ENCODE measurements at regions not wholly inside any gene's neighbourhood (a gene's known extent, or its start where the extent isn't known, plus 50 kb on each side); places are given as distances from the start of the nearest gene placed in this dataset.
"Not testable (repeated sequence)": the region's sequence is repeated elsewhere in the genome, so short reads cannot be mapped to it uniquely, and the experiment has no call there.

- no peak for DNase-seq
Measured at GRCh38 chr16:65819136-65819898, 547.2 kb upstream of the CDH5 start.

- DNase-seq, result no peak
Measured at GRCh38 chr16:65817799-65818198, 548.7 kb upstream of the CDH5 start.

DNA sequence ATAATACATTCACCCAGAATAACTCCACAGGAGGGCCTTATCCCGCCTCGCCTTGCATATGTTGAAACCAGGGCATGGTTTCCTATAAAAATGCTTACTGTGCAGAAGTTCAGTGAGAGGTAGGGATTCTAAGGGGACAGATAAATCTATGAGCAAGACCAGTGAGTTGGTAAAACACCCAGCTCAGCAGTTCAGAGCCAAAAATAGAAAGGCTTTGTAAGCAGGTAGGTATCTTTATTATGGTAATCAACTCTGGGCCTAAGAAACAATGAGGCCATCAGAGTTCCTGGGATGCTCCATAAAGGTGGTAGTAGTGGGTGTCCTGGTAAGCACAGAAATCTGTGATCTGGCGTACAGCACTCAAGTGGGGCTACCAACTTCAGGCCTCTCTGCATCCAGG lies 549.4 kb upstream of the CDH5 start:
- DNase-seq, result no peak

DNA sequence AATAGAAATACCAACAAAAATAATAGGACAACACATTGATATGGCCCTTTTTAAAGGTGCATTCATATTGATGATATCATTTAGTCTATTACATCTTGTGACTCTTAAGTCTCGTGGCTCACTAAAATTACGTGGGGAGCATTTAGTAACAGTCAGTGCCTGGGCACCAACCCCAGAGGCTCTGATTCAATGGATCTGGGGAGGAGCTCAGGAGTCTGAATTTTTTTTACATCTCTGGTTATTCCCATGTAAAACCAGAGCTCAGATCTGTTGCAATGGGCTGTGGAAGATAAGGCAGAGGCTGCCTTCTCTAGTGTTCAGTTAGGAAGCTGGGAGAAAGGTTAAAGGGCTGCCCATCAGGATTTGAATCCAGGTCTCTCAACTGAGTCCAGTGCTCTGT lies 549.9 kb upstream of the CDH5 start:
- DNase-seq, result no peak

DNA sequence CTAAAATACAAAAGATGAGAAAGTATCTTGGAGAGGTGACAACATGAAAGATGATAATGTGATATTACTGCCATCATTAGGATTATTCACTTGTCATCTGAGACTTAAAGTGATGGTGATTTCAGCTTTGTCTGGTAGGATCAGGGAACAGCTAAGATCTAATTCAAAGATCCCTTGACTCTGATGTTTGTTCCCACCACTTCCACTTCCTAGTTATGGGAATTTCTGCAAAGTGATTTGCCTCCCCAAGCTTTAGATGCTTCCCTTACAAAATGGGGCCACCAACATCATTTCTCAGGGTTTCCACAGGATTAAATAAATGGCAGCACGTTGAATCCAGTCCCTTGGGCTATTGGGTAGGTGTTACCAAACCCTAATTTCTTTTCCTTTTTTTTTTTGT lies 550.8 kb upstream of the CDH5 start:
- no peak for DNase-seq

DNA sequence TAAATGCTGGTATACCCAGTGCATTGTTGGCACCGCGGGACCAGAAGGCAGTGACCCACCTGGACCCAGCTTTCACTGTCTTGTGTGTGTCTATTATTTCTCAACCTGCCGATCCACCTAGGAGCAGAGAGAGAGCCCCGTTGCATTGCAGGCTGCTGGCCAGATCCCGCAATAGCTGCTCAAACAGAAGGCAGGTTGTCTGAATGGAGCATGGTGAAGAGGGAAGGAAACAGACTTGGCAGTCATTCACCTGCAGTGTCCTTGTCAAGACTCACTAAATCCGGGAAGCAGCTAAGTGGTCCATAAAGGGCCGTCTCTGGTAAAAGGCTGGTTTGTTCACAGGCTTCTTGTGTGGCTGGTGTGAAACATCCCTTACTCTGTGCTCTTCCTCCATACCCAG lies 552.6 kb upstream of the CDH5 start:
- DNase-seq, result not testable (repeated sequence)

- DNase-seq, result no peak
Measured at GRCh38 chr16:65809627-65810026, 556.9 kb upstream of the CDH5 start.

- no peak for DNase-seq
Measured at GRCh38 chr16:65808790-65809189, 557.7 kb upstream of the CDH5 start.

DNA sequence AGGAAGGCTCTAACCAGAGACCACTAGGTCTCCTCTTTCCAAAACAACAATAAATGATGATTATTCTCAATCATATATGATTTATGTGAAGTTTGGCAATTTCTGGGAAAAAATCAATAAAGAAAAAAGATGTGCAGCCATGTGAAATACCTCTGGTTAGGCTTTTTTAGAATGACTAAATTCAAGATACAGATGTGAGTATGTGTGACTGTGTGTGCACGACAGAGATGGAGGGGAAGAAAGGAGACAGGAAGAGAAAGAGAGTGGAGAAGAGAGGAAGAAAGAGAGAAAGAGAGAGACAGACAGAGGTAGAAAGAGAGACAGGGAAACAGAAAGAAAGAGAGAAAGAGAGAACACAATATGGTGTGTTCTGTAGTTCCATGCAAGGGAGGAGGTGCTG lies 558.6 kb upstream of the CDH5 start:
- DNase-seq, result no peak

DNA sequence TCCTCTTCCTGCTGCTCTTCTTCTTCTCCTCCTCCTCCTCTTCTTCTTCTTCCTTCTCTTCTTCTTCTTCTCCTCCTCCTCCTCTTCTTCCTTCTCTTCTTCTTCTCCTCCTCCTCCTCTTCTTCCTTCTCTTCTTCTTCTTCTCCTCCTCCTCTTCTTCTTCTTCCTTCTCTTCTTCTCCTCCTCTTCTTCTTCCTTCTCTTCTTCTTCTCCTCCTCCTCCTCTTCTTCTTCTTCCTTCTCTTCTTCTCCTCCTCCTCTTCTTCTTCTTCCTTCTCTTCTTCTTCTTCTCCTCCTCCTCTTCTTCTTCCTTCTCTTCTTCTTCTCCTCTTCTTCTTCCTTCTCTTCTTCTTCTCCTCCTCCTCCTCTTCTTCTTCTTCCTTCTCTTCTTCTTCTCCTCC lies 560.8 kb upstream of the CDH5 start:
- DNase-seq, result not testable (repeated sequence)

DNA sequence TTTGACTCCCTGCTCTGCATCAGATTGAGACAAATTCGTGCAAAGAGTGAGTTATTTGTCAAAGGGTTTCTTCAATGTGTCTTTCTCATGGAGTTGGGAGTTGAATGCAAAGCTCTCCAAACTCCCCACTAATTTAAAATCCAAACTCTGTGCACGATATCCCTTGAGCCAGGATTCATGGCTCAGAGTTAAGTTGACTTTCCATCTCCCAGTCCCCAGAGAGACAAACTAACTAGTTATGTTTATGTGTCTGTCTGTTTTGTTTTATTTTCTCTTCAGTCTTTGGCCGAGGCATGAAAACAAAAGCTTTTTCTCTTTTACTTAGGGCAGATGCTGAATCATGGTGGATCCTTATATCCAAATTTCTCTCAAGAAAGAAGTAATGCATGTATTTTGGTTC lies 570.0 kb upstream of the CDH5 start:
- DNase-seq, result no peak

DNA sequence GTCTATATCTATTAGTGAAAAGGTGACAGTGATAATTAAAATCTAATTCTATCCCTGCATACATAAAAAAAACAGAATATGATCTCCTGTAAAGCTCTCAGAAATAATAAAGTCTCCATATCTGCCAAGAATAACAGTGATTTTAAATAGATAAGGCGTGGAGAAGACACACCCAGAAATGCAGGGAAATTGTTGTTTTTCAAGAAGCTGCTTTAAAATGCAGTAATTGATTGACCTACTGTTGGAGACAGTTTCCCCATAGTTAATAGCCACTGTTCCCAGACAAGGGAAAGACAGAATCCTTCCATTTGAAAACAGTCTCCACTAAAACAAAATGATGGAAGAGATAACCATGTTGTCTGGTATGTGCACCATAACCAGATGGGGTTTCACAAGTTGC lies 571.5 kb upstream of the CDH5 start:
- DNase-seq, result no peak

DNA sequence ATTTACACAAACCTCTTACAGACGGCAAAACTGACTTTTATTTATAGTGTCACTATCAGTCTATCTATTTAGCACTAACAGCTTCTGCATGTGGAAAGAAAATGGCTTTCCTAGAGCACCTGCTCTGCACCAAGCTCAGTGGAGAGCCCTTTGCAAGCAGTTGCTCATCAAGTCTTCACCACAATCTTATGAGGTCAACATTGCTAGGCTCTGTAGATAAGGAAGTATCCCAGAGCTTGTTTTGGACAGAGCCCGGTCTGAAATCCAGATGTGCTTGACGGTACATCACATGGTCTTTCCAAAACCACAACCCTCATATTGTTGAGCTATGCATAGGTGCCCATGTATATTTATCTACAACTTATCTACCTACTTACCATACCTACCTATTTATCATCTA lies 572.7 kb upstream of the CDH5 start:
- no peak for DNase-seq

DNA sequence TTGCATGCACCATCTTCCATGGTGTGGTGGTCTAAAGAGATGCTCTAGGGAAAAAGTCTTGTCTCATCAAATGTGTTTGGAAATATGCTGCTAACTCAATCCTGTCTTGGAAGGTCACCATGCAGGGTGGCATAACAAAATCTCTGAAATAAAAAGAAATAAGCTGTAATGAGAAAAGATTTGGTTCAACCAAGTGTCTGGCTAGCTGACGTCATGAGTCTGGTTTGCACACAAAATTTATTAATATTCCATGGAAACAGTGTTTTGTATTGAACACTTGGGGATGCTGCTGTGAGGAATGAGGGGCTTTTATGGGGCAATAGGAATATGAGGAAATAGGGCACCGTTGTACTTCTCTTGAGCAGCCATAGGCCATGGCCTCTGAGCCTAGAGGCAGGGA lies 575.7 kb upstream of the CDH5 start:
- no peak for DNase-seq

DNA sequence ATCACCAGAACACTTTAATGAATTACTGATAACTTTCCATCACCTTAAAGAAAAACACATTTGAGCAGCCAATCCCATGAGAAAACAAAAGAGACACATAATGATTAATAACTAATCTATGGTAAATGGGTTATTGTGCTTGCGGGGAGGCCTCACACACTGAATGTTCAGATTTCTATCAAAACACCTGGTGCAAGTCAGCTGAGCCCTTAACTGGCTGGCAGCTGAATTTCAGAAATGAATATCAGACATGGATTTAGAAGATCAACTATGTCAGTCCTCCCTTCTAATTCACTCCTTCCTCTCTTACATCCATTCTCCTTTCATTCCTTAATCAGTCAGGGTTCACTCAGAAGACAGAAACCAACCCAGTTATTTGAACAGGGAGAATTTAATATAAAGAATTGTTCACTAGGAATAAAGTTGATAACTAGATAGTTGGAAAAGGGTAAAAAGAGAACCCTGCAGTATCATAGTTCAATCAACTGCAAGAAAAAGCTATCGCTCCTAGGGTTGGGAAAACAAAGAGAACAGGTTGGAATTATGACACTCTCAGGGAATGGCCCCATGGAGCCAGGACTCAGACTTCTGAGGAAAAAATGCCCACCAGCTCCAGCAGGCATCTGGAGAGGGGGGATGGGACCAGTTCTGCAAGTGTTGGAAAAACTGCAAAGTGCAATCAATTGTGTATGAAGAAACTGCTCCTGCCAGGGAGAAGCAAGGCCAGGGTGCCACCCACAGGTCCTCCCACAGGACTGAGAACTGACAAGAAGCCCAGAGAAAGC lies 577.1 kb upstream of the CDH5 start:
- no peak for DNase-seq

DNA sequence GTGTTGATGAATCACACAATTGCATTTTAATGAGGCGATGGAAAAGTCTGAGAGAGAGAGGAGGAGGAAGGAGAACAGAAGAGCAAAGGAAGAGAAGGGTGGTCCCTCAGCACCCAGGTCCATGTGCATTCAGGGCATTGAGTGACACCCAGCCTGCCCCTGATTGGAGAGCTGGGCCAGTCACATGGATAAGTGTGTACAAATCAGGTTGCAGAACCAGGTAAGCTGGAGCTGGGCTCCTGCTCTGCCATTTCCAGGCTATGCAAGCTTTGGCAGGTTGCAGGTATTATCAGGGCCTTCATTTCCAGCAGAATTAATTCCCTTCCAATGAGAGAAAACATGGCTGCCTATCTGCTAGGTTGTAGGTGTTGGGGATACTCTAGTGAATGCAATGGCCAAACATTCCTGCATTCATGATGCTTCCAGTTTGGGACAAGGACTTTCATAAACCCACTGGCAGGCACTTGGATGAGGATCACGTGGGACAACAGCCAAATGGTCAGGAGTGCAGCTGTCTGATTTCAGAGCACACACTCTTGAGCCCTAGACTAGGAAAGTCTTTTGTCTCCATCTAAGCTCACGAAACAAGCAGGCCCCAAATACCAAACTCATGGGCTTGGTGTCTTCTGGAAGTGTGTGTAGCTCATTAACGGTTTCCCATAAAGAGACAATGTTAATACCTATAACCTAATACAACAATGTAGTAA lies 577.9 kb upstream of the CDH5 start:
- no peak for DNase-seq

DNA sequence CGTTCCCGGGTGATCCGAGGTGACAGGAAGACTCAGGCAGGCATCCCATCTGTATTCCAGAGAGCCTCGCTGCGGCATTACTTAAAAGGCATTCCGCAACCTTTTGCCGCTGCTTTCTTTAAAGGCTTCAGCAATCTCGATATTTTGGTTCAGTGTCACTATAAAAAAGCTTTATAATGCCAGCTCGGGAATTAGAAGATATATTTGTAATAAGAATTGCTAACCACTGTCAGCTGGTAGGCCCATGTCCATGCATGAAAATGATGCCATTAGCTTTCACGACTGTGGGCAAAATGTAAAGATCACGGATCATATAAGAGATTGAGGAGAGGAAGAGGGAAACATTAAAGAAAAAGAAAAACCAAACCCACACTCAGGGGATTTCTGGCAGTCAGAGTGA lies 578.6 kb upstream of the CDH5 start:
- DNase-seq, result no peak

DNA sequence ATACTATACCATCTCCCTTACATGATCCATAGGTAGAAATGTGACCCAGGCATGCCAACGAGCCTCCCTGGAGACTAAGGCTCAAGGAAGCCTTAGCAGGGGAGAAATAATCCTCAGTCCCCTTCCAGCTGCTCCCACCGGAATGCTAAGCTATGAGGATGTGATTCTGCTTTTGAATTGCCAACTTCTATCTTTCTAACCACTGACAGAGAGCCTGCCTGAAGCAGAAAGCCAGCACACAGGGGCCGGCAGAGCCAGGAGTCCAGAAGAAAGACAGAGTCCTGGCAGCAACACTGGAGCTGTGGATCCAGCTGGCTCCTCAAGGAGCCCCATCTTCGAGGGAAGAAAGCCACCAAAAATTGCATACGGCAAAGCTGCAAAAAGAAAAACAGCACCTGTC lies 579.6 kb upstream of the CDH5 start:
- DNase-seq, result no peak

GRCh38 chr16:65783709-65784474 lies 582.6 kb upstream of the CDH5 start:
- no peak for DNase-seq

DNA sequence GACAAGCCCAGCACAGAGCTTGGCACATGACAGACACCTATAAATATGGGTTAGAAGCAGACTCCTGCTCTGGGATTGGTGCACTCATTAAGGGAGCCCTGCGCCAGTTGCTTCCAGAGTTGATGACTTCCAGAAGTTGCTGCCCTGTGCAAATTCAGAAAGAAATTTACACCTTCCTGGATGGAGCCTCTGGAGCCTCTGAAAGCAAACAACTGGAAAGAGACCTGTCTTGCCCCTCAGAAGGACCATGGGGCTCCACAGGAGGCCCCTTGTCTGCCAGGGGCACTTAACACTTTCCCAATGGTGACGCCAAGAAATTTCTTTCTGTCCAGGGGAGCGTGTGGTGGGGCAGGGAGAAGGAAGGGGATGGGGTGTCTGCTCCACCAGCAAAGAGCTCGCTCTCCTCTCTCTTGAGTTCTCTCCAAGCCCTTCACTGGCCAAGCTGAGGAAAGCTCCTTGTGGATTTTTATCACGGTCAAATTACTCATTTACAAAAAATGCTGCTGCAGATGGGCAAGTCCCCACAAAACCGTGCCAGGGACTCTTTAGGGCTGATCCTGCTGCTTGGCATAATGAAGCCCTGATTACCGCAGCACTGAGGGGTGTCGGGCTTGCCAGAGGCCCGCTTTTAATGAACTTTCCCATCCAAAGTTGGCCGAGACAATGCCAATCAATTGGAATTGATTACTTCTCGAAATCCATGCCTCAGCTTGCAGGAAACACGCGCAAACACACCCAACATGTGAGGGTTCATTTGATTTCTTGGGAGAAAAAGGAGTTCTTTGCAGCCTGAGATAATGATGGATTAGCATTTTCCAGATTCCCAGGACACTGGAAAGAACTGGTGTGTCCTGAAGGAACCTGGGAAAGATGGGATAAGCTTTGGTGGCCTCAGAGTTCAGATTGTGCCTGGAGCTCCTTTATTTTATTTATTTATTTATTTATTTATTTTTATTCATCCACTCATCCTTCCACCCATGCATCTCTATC lies 583.6 kb upstream of the CDH5 start:
- DNase-seq, result no peak

DNA sequence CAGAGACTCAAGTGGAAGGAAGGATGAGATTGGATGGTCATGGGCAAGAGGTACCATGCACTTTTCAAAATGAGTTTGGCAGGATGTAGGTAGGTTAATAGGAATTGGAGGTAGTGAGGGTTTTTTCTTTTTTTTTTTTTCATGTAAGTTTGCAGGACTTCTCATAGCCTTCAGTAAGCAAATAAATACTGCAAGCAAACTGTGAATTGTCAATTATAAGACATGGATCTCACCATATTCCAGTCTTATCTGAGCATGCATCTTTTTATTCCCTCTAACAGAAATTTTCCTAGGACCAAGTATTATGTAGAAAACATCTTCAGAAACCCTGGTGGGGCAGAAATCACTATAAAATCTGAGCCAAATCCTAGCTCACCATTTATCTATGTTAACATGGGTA lies 584.6 kb upstream of the CDH5 start:
- DNase-seq, result no peak

DNA sequence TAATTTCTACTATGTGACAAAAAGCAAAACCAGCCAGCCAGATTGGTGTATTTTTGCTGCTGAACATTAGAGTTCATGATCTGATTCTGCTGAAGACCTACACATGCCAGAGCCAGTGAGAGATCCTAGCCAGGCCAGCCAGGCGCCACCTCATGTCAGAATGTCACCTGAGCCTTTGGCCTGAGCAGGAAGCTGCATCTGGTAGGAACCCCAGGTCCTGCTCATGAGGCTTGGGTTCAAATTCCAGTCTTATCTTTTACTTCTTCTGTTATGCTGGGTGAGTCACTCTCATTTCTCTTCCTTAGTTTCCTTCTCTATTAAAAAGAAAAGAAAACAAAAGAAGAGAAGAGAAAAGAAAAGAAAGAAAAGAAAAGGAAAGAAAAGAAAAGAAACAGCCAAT lies 585.1 kb upstream of the CDH5 start:
- DNase-seq, result no peak

Data from SIG-M5 (cell line).